Hepatocyte (in vitro differentiated cells): ENCODE measurements at regions not wholly inside any gene's neighbourhood (a gene's known extent, or its start where the extent isn't known, plus 50 kb on each side); places are given as distances from the start of the nearest gene placed in this dataset.

Experiments
- DNase-seq: peaks from one replicate; pipeline ENCODE4 v3.0.0-alpha.2; 2016; ENCODE audit warnings: low spot score
- H2AFZ ChIP-seq: fragments of 200-600 bp; sonication (generic); 2 replicates; pipeline ENCODE4 v1.6.0; 2016; ENCODE audit warnings: antibody characterized with exemption, mild to moderate bottlenecking
- H3K27ac ChIP-seq: fragments of 200-600 bp; sonication (generic); 2 replicates; pipeline ENCODE4 v1.5.1; 2016; ENCODE audit warnings: mild to moderate bottlenecking
- H3K27me3 ChIP-seq: fragments of 200-600 bp; sonication (generic); 2 replicates; pipeline ENCODE4 v1.6.1; 2016
- H3K36me3 ChIP-seq: fragments of 200-600 bp; sonication (generic); replicated peaks from 2 replicates; pipeline ENCODE4 v1.5.1; 2016; ENCODE audit warnings: low read depth; ENCODE audit not compliant: insufficient read depth
- H3K4me1 ChIP-seq: fragments of 200-600 bp; sonication (generic); 2 replicates; pipeline ENCODE4 v1.5.1; 2016; ENCODE audit warnings: mild to moderate bottlenecking, moderate library complexity; ENCODE audit not compliant: insufficient read depth
- H3K4me2 ChIP-seq: fragments of 200-600 bp; sonication (generic); 2 replicates; pipeline ENCODE4 v1.6.0; 2016
- H3K4me3 ChIP-seq: fragments of 200-600 bp; sonication (generic); 2 replicates; pipeline ENCODE4 v1.5.1; 2016; ENCODE audit warnings: mild to moderate bottlenecking
- H3K79me2 ChIP-seq: fragments of 200-600 bp; sonication (generic); 2 replicates; pipeline ENCODE4 v1.6.0; 2017; ENCODE audit warnings: mild to moderate bottlenecking
- H3K9me2 ChIP-seq: fragments of 200-600 bp; sonication (generic); replicated peaks from 2 replicates; pipeline ENCODE4 v1.6.0; 2017; ENCODE audit warnings: mild to moderate bottlenecking; ENCODE audit not compliant: insufficient read depth
- H3K9me3 ChIP-seq: fragments of 200-600 bp; sonication (generic); 2 replicates; pipeline ENCODE4 v1.5.1; 2016; ENCODE audit warnings: low read depth, mild to moderate bottlenecking
- H4K20me1 ChIP-seq: fragments of 200-600 bp; sonication (generic); 2 replicates; pipeline ENCODE4 v1.6.0; 2016; ENCODE audit warnings: mild to moderate bottlenecking; ENCODE audit not compliant: insufficient read depth, poor library complexity, severe bottlenecking
- CTCF ChIP-seq: fragments of 200-600 bp; sonication (generic); IDR thresholded peaks from 2 replicates; pipeline ENCODE4 v1.5.1; 2016; ENCODE audit warnings: antibody characterized with exemption, mild to moderate bottlenecking; ENCODE audit not compliant: poor library complexity
- EZH2 ChIP-seq: fragments of 200-600 bp; sonication (generic); IDR thresholded peaks from 2 replicates; pipeline ENCODE4 v1.6.1; 2016; ENCODE audit warnings: antibody characterized with exemption, mild to moderate bottlenecking, borderline replicate concordance
- EZH2phosphoT487 ChIP-seq: fragments of 200-600 bp; sonication (generic); IDR thresholded peaks from one replicate; pipeline ENCODE4 v1.6.1; 2018; ENCODE audit warnings: antibody characterized with exemption, mild to moderate bottlenecking, low read depth, moderate library complexity; ENCODE audit not compliant: unreplicated experiment, severe bottlenecking
- WGBS: methylation state at CpG from one replicate; pipeline ENCODE4 v1.1.6; 2016; ENCODE audit warnings: low lambda C conversion rate; ENCODE audit errors: missing lambda C conversion rate; 5-methylcytosine and 5-hydroxymethylcytosine counted together

- 79% methylated on average over 7 of the region's 7 CpGs for WGBS
- Histone ChIP-seq H3K4me2 (no peak overlapping the region), H3K36me3 (no peaks in the 10 kb centered on the region), H3K9me3 (no peaks in the 10 kb centered on the region), H3K9me2 (no peaks in the 10 kb centered on the region), H3K4me1 (no peaks in the 10 kb centered on the region), H3K27ac (no peak overlapping the region), H4K20me1 (no peaks in the 10 kb centered on the region), H3K79me2 (no peaks in the 10 kb centered on the region), H2AFZ (no peak overlapping the region), H3K4me3 (no peak overlapping the region), H3K27me3 (no peaks in the 10 kb centered on the region)
- no peak for TF ChIP-seq EZH2
- no peak for TF ChIP-seq EZH2phosphoT487
- TF ChIP-seq CTCF = no peak
- no peak for DNase-seq
These were observed 129.4 kb upstream of the CXCR4 start for GRCh38 chr2:136247204-136247950.

DNA sequence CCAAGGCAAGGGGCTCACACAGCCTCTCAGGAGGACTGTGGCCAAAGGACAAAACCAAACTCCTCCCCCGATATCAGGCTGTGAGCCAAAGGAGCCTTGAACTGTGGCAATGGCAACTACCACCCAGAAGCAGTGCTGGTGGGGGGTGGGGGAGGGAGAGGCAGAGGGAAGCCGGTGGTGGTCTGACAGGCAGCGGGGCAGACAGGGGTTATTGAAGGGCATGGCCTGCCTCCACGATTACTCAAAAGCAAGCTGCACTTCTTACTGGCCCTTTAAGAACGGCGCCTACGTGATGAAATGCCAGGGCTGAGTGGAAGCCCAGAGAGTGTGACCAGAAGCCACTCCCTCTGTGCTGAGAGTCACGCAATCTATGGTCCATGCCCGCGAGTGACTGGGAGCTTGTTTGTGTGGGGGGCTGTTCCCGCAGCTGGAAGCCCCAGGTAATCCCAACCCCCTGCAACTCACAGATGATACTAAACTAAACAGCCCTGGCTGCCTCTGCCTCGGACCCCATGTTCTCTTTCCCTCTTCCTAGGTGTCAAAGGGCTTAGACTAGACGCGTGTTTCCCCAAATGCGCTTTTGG is 128.2 kb upstream of the CXCR4 start:
- peak overlapping the region; percentile 64 for H3K4me2 ChIP-seq
- no peaks in the 10 kb centered on the region for H3K9me3 ChIP-seq
- DNase-seq = peak; percentile 66
- H3K36me3 ChIP-seq = no peaks in the 10 kb centered on the region
- H3K79me2 ChIP-seq = no peaks in the 10 kb centered on the region
- H3K27me3 ChIP-seq = no peaks in the 10 kb centered on the region
- no peaks in the 10 kb centered on the region for H4K20me1 ChIP-seq
- peak overlapping the region; percentile 42 for H2AFZ ChIP-seq
- no peak overlapping the region for H3K27ac ChIP-seq
- 34% methylated on average over 15 of the region's 15 CpGs for WGBS
- H3K4me3 ChIP-seq = no peak overlapping the region
- no peaks in the 10 kb centered on the region for H3K9me2 ChIP-seq
- H3K4me1 ChIP-seq = no peaks in the 10 kb centered on the region
- TF ChIP-seq EZH2 (no peak), CTCF (no peak)

- Histone ChIP-seq H3K9me2 (no peaks in the 10 kb centered on the region), H3K79me2 (no peaks in the 10 kb centered on the region), H3K27me3 (no peaks in the 10 kb centered on the region), H3K27ac (no peak overlapping the region), H3K4me2 (no peak overlapping the region), H2AFZ (no peak overlapping the region), H3K4me3 (no peak overlapping the region), H3K36me3 (no peaks in the 10 kb centered on the region), H4K20me1 (no peaks in the 10 kb centered on the region), H3K9me3 (no peaks in the 10 kb centered on the region), H3K4me1 (no peaks in the 10 kb centered on the region)
- TF ChIP-seq EZH2phosphoT487 = no peak
- TF ChIP-seq EZH2 = no peak
- no peak for TF ChIP-seq CTCF
- 91% methylated on average over 8 of the region's 8 CpGs for WGBS
- DNase-seq = no peak
These were observed 127.3 kb upstream of the CXCR4 start for GRCh38 chr2:136245211-136245610.
